ENCODE measurements at regions not wholly inside any gene's neighbourhood (a gene's known extent, or its start where the extent isn't known, plus 50 kb on each side); places are given as distances from the start of the nearest gene placed in this dataset.

GRCh38 chr16:73542885-73543284, 495.0 kb upstream of the ZFHX3 start:
- H3K27me3 Mint-ChIP-seq (ENCODE audit: insufficient read depth) = peaks cover 12% of the 10 kb centered on the region
- no peak overlapping the region for H3K27ac Mint-ChIP-seq
- H3K4me1 ChIP-seq (ENCODE audit: control insufficient read depth, insufficient read depth, low read length) = peaks cover 2% of the 10 kb centered on the region
- H3K4me1 Mint-ChIP-seq = peaks cover 24% of the 10 kb centered on the region
- H3K4me3 Mint-ChIP-seq = no peak overlapping the region
- no peaks in the 10 kb centered on the region for H3K36me3 ChIP-seq (ENCODE audit: control insufficient read depth, insufficient read depth, low read length)
- H3K9ac ChIP-seq (ENCODE audit: extremely low read depth, low read length, poor library complexity, severe bottlenecking) = no peak overlapping the region
- H3K27ac ChIP-seq (ENCODE audit: low read depth, low read length) = no peak overlapping the region
- TF ChIP-seq CTCF (conservative IDR thresholded peaks at IDR 0.05) = no peak
- no peaks in the 10 kb centered on the region for H3K9me3 ChIP-seq (ENCODE audit: control insufficient read depth, low read length)
- DNase-seq = no peak
- no peak overlapping the region for H3K4me3 ChIP-seq (ENCODE audit: low read length)
- no peaks in the 10 kb centered on the region for H3K36me3 Mint-ChIP-seq (ENCODE audit: low read depth)
- 90 to 93% methylated on average over 6 to 8 of the region's 8 CpGs for WGBS, 2 experiments (ENCODE audit: insufficient coverage in 1 of 2, insufficient read length in 1 of 2)
- no peaks in the 10 kb centered on the region for H3K27me3 ChIP-seq (ENCODE audit: control insufficient read depth, insufficient read depth, low read length, poor library complexity, severe bottlenecking)
- H3K9me3 Mint-ChIP-seq = no peaks in the 10 kb centered on the region

- no peak for TF ChIP-seq CTCF (conservative IDR thresholded peaks at IDR 0.05)
- H3K9me3 ChIP-seq (ENCODE audit: control insufficient read depth, low read length) = no peaks in the 10 kb centered on the region
- Mint-ChIP-seq H3K36me3 (ENCODE audit: low read depth) (no peaks in the 10 kb centered on the region), H3K4me3 (no peak overlapping the region), H3K4me1 (no peaks in the 10 kb centered on the region), H3K27me3 (ENCODE audit: insufficient read depth) (no peaks in the 10 kb centered on the region), H3K27ac (no peak overlapping the region), H3K9me3 (peaks cover 4% of the 10 kb centered on the region)
- no peaks in the 10 kb centered on the region for H3K27me3 ChIP-seq (ENCODE audit: control insufficient read depth, insufficient read depth, low read length, poor library complexity, severe bottlenecking)
- H3K36me3 ChIP-seq (ENCODE audit: control insufficient read depth, insufficient read depth, low read length) = no peaks in the 10 kb centered on the region
- H3K4me3 ChIP-seq (ENCODE audit: low read length) = no peak overlapping the region
- no peak overlapping the region for H3K9ac ChIP-seq (ENCODE audit: extremely low read depth, low read length, poor library complexity, severe bottlenecking)
- no peak overlapping the region for H3K27ac ChIP-seq (ENCODE audit: low read depth, low read length)
- H3K4me1 ChIP-seq (ENCODE audit: control insufficient read depth, insufficient read depth, low read length) = no peaks in the 10 kb centered on the region
- DNase-seq = no peak
- 93 to 98% methylated on average over 2 to 3 of the region's 3 CpGs for WGBS, 2 experiments (ENCODE audit: insufficient coverage in 1 of 2, insufficient read length in 1 of 2)
Observed at GRCh38 chr16:73537921-73538320, 490.0 kb upstream of the ZFHX3 start.

- Mint-ChIP-seq H3K27me3 (ENCODE audit: insufficient read depth) (no peaks in the 10 kb centered on the region), H3K4me3 (no peak overlapping the region), H3K9me3 (peaks cover 9% of the 10 kb centered on the region), H3K4me1 (no peaks in the 10 kb centered on the region), H3K36me3 (ENCODE audit: low read depth) (no peaks in the 10 kb centered on the region), H3K27ac (no peak overlapping the region)
- Histone ChIP-seq H3K4me3 (ENCODE audit: low read length) (no peak overlapping the region), H3K27me3 (ENCODE audit: control insufficient read depth, insufficient read depth, low read length, poor library complexity, severe bottlenecking) (no peaks in the 10 kb centered on the region), H3K9ac (ENCODE audit: extremely low read depth, low read length, poor library complexity, severe bottlenecking) (no peak overlapping the region), H3K9me3 (ENCODE audit: control insufficient read depth, low read length) (no peaks in the 10 kb centered on the region), H3K27ac (ENCODE audit: low read depth, low read length) (no peak overlapping the region), H3K4me1 (ENCODE audit: control insufficient read depth, insufficient read depth, low read length) (no peaks in the 10 kb centered on the region), H3K36me3 (ENCODE audit: control insufficient read depth, insufficient read depth, low read length) (no peaks in the 10 kb centered on the region)
- DNase-seq = no peak
- no peak for TF ChIP-seq CTCF (conservative IDR thresholded peaks at IDR 0.05)
- 91 to 100% methylated on average over 1 to 3 of the region's 3 CpGs for WGBS, 2 experiments (ENCODE audit: insufficient coverage in 1 of 2, insufficient read length in 1 of 2)
Observed at GRCh38 chr16:73536931-73537330, 489.0 kb upstream of the ZFHX3 start.

Measured in endodermal cell (in vitro differentiated cells).